Caco-2 (cell line): ENCODE measurements at regions not wholly inside any gene's neighbourhood (a gene's known extent, or its start where the extent isn't known, plus 50 kb on each side); places are given as distances from the start of the nearest gene placed in this dataset.
A peak's percentile ranks its signal among the peaks of the same experiment; 100 is the strongest.

Source experiments
- BruUV-seq: library from RNA; stranded (reverse); fragments of 400-500 nt; replicated peaks from 2 replicates; lab custom pipeline; 2021; lab: Mats Ljungman, UMichigan
- CTCF ChIA-PET: fragments of 300-600 bp; sonication (Branson Sonifier 250); formaldehyde crosslinking; loops from one replicate; lab custom pipeline; 2022; ENCODE audit warnings: antibody characterized with exemption; lab: Charles Lee
- POLR2A ChIA-PET: fragments of 300-600 bp; sonication (Branson Sonifier 250); formaldehyde crosslinking; loops from one replicate; lab custom pipeline; 2022; ENCODE audit warnings: antibody characterized with exemption; lab: Charles Lee
- DNase-seq, 2 experiments: peaks; one replicate each; pipeline versions ENCODE4 v3.0.0 to v3.0.0-alpha.2; 2020 to 2022
- H3K27me3 ChIP-seq: replicated peaks from 2 replicates; pipeline ENCODE4 v1.6.0; 2011; ENCODE audit warnings: low read length; ENCODE audit not compliant: control insufficient read depth, insufficient read depth
- H3K36me3 ChIP-seq: 2 replicates; pipeline ENCODE4 v1.5.1; 2011; ENCODE audit warnings: low read length; ENCODE audit not compliant: control insufficient read depth, insufficient read depth
- H3K4me1 ChIP-seq: fragments of 250-450 bp; sonication (Bioruptor Pico); 2 replicates; pipeline ENCODE4 v1.5.1; 2020; ENCODE audit warnings: mild to moderate bottlenecking
- H3K4me3 ChIP-seq: 2 replicates; pipeline ENCODE4 v1.5.1; 2011; ENCODE audit warnings: low read depth, mild to moderate bottlenecking, control low read depth, low read length
- H3K9me3 ChIP-seq: fragments of 250-450 bp; sonication (Bioruptor Pico); 2 replicates; pipeline ENCODE4 v1.5.1; 2020; ENCODE audit warnings: mild to moderate bottlenecking, moderate library complexity
- H3K27ac Mint-ChIP-seq: one replicate; pipeline ENCODE4 v1.8.0; 2022; ENCODE audit warnings: mixed read lengths; ENCODE audit not compliant: unreplicated experiment
- H3K27me3 Mint-ChIP-seq: one replicate; pipeline ENCODE4 v1.8.0; 2022; ENCODE audit warnings: mixed read lengths; ENCODE audit not compliant: insufficient read depth, unreplicated experiment
- H3K36me3 Mint-ChIP-seq: one replicate; pipeline ENCODE4 v1.8.0; 2022; ENCODE audit warnings: mild to moderate bottlenecking, mixed read lengths; ENCODE audit not compliant: insufficient read depth, unreplicated experiment
- H3K4me1 Mint-ChIP-seq: one replicate; pipeline ENCODE4 v1.8.0; 2022; ENCODE audit warnings: low read depth, mixed read lengths; ENCODE audit not compliant: unreplicated experiment
- H3K4me3 Mint-ChIP-seq: one replicate; pipeline ENCODE4 v1.8.0; 2022; ENCODE audit warnings: mild to moderate bottlenecking, moderate library complexity, mixed read lengths; ENCODE audit not compliant: unreplicated experiment
- H3K9me3 Mint-ChIP-seq: one replicate; pipeline ENCODE4 v1.8.0; 2022; ENCODE audit warnings: mixed read lengths; ENCODE audit not compliant: unreplicated experiment
- CTCF ChIP-seq, 2 experiments: fragments of 200-600 bp in 1 of 2; IDR thresholded peaks; 1 replicate in 1 of 2; 2 replicates in 1 of 2; pipeline versions ENCODE4 v1.5.1 to v1.8.0; 2011 to 2022; ENCODE audit warnings: antibody characterized with exemption in 1 of 2, control low read depth in 1 of 2, inconsistent platforms in 1 of 2, low read depth in 1 of 2, low read length in 1 of 2, mild to moderate bottlenecking in 1 of 2, moderate library complexity in 1 of 2; ENCODE audit not compliant: insufficient read depth in 1 of 2, severe bottlenecking in 1 of 2, unreplicated experiment in 1 of 2
- intact Hi-C: fragments of 100-400 bp; cut with micrococcal nuclease; formaldehyde crosslinking; loops from one replicate; pipeline ENCODE4 v1.10.0; 2022; ENCODE audit not compliant: unreplicated experiment

- CTCF ChIA-PET = no interaction called here
- no peaks in the 10 kb centered on the region for H3K36me3 ChIP-seq
- Mint-ChIP-seq H3K9me3 (peaks cover 9% of the 10 kb centered on the region), H3K36me3 (peaks cover 13% of the 10 kb centered on the region), H3K27me3 (no peaks in the 10 kb centered on the region), H3K4me3 (no peak overlapping the region), H3K4me1 (peaks cover 35% of the 10 kb centered on the region), H3K27ac (no peak overlapping the region)
- no peaks in the 10 kb centered on the region for H3K27me3 ChIP-seq
- H3K9me3 ChIP-seq = no peaks in the 10 kb centered on the region
- no peak for TF ChIP-seq CTCF (IDR thresholded peaks at IDR 0.05; ENCODE audit: insufficient read depth in 1 of 2, low read depth in 1 of 2, low read length in 1 of 2, severe bottlenecking in 1 of 2, unreplicated experiment in 1 of 2)
- peaks cover 43% of the 10 kb centered on the region for H3K4me1 ChIP-seq
- POLR2A ChIA-PET = no interaction called here
- DNase-seq = no peak
- intact Hi-C loops = no loop called here
- no peak overlapping the region for H3K4me3 ChIP-seq
- BruUV-seq = no TSS peak
Observed at GRCh38 chr3:14322001-14322400, 80.4 kb upstream of the SLC6A6 start.

- POLR2A ChIA-PET = no interaction called here
- H3K4me1 Mint-ChIP-seq = peaks cover 35% of the 10 kb centered on the region
- no peaks in the 10 kb centered on the region for H3K27me3 Mint-ChIP-seq
- Histone ChIP-seq H3K4me3 (no peak overlapping the region), H3K27me3 (no peaks in the 10 kb centered on the region), H3K4me1 (peaks cover 35% of the 10 kb centered on the region), H3K9me3 (no peaks in the 10 kb centered on the region), H3K36me3 (no peaks in the 10 kb centered on the region)
- no peak overlapping the region for H3K4me3 Mint-ChIP-seq
- CTCF ChIA-PET = no interaction called here
- no peak for TF ChIP-seq CTCF (IDR thresholded peaks at IDR 0.05; ENCODE audit: insufficient read depth in 1 of 2, low read depth in 1 of 2, low read length in 1 of 2, severe bottlenecking in 1 of 2, unreplicated experiment in 1 of 2)
- peaks cover 9% of the 10 kb centered on the region for H3K9me3 Mint-ChIP-seq
- H3K27ac Mint-ChIP-seq = peak overlapping the region; percentile 63
- intact Hi-C loops = no loop called here
- no peak for DNase-seq
- H3K36me3 Mint-ChIP-seq = peaks cover 13% of the 10 kb centered on the region
- BruUV-seq = no TSS peak
Observed at GRCh38 chr3:14322667-14323295, 79.6 kb upstream of the SLC6A6 start.

GRCh38 chr3:14323401-14324223 is 78.8 kb upstream of the SLC6A6 start:
- H3K27me3 ChIP-seq = no peaks in the 10 kb centered on the region
- no peak for DNase-seq
- intact Hi-C loops = no loop called here
- no peak for TF ChIP-seq CTCF (IDR thresholded peaks at IDR 0.05; ENCODE audit: insufficient read depth in 1 of 2, low read depth in 1 of 2, low read length in 1 of 2, severe bottlenecking in 1 of 2, unreplicated experiment in 1 of 2)
- H3K4me1 ChIP-seq = peaks cover 34% of the 10 kb centered on the region
- POLR2A ChIA-PET = interaction anchor here (0.6 kb wide), 1 partner anchor 10 kb away, joined by 3 read pairs; no protein-coding TSS in a partner anchor
- BruUV-seq = no TSS peak
- Mint-ChIP-seq H3K4me3 (no peak overlapping the region), H3K27me3 (no peaks in the 10 kb centered on the region), H3K27ac (peak overlapping the region; percentile 63), H3K36me3 (peaks cover 9% of the 10 kb centered on the region), H3K4me1 (peaks cover 29% of the 10 kb centered on the region), H3K9me3 (peaks cover 9% of the 10 kb centered on the region)
- CTCF ChIA-PET = no interaction called here
- no peaks in the 10 kb centered on the region for H3K9me3 ChIP-seq
- H3K36me3 ChIP-seq = no peaks in the 10 kb centered on the region
- no peak overlapping the region for H3K4me3 ChIP-seq
